K562 (cell line): ENCODE measurements at regions not wholly inside any gene's neighbourhood (a gene's known extent, or its start where the extent isn't known, plus 50 kb on each side); places are given as distances from the start of the nearest gene placed in this dataset.

ENCODE experiments used
- ATAC-seq: fragments of 200-7000 bp; cut with Tn5 transposase; 3 replicates; pipeline ENCODE4 v1.9.1; 2020; ENCODE audit warnings: moderate library complexity
- BruUV-seq: library from RNA; stranded (reverse); fragments of 400-500 nt; replicated peaks from 2 replicates; lab custom pipeline; 2021; lab: Mats Ljungman, UMichigan
- CTCF ChIA-PET: fragments of 300-600 bp; formaldehyde crosslinking; extraction: SDS; loops from one replicate; lab custom pipeline; 2021; ENCODE audit warnings: low intra/inter-chr PET ratio; lab: Yijun Ruan, JAX
- POLR2A ChIA-PET: fragments of 300-600, 350-650 bp; sonication (Branson Sonifier 250); formaldehyde crosslinking; extraction: SDS; loops from one replicate; lab custom pipeline; 2021; ENCODE audit warnings: antibody characterized with exemption, inconsistent platforms; lab: Yijun Ruan, JAX
- DNase-seq, 4 experiments: peaks; one replicate each; pipeline versions ENCODE4 v3.0.0 to v3.0.0-alpha.2; 2011 to 2018; ENCODE audit warnings: low spot score in 3 of 4, mixed read lengths in 3 of 4; ENCODE audit errors: extremely low read depth in 1 of 4
- FAIRE-seq: peaks from 2 replicates; lab custom pipeline; 2011; peaks lifted over from hg19 to GRCh38; lab: Jason Lieb, UNC
- H2AFZ ChIP-seq: 2 replicates; pipeline ENCODE4 v1.6.0; 2011; ENCODE audit warnings: low read depth, low read length, control low read depth, inconsistent platforms
- H3K27ac ChIP-seq: fragments of 200-600 bp; 3 replicates; pipeline ENCODE4 v1.8.0; 2011; ENCODE audit warnings: low read depth, mild to moderate bottlenecking, control low read depth, inconsistent platforms, low read length, moderate library complexity, mixed read lengths; ENCODE audit errors: extremely low read depth
- H3K27me3 ChIP-seq, 2 experiments: fragments of 300-600 bp in 1 of 2; 2 replicates in 1 of 2; 3 replicates in 1 of 2; pipeline versions ENCODE4 v1.6.0 to v1.8.0; 2011; ENCODE audit warnings: inconsistent platforms in 2 of 2, low read length in 2 of 2, mild to moderate bottlenecking in 1 of 2, mixed read lengths in 1 of 2, moderate library complexity in 1 of 2; ENCODE audit not compliant: control insufficient read depth in 2 of 2, insufficient read depth in 2 of 2
- H3K36me3 ChIP-seq: fragments of 300-600 bp; 3 replicates; pipeline ENCODE4 v1.8.0; 2011; ENCODE audit warnings: mild to moderate bottlenecking, low read length, inconsistent platforms; ENCODE audit not compliant: control insufficient read depth, insufficient read depth
- H3K4me1 ChIP-seq, 2 experiments: fragments of 200-600 bp in 1 of 2; replicated peaks in 1 of 2; 2 replicates in 1 of 2; 3 replicates in 1 of 2; pipeline versions ENCODE4 v1.5.1 to v1.8.0; 2011; ENCODE audit warnings: inconsistent platforms in 2 of 2, low read length in 2 of 2, mild to moderate bottlenecking in 1 of 2, mixed read lengths in 1 of 2, moderate library complexity in 1 of 2; ENCODE audit not compliant: control insufficient read depth in 2 of 2, insufficient read depth in 2 of 2
- H3K4me2 ChIP-seq: 2 replicates; pipeline ENCODE4 v1.6.1; 2011; ENCODE audit warnings: low read length, control low read depth, inconsistent platforms, mixed read lengths; ENCODE audit not compliant: insufficient read depth
- H3K4me3 ChIP-seq: fragments of 200-600 bp; sonication (generic), shearing (Covaris generic); 2 replicates; pipeline ENCODE4 v1.5.1; 2016; ENCODE audit warnings: control low read depth, inconsistent platforms
- H3K79me2 ChIP-seq: fragments of 200-600 bp; 3 replicates; pipeline ENCODE4 v1.8.0; 2011; ENCODE audit warnings: low read length, inconsistent platforms; ENCODE audit not compliant: control insufficient read depth, insufficient read depth
- H3K9ac ChIP-seq, 2 experiments: 2 replicates each; pipeline versions ENCODE4 v1.6.0 to v1.6.1; 2011; ENCODE audit warnings: low read depth in 2 of 2, low read length in 2 of 2, control low read depth in 1 of 2, inconsistent platforms in 1 of 2, mild to moderate bottlenecking in 1 of 2, mixed read lengths in 1 of 2; ENCODE audit not compliant: insufficient read depth in 1 of 2
- H3K9me1 ChIP-seq: one replicate; pipeline ENCODE4 v1.6.0; 2011; ENCODE audit warnings: inconsistent platforms, mild to moderate bottlenecking, low read length, moderate library complexity; ENCODE audit not compliant: control insufficient read depth, insufficient read depth
- H3K9me3 ChIP-seq: replicated peaks from 2 replicates; pipeline ENCODE4 v1.5.1; 2011; ENCODE audit warnings: low read depth, low read length, inconsistent platforms; ENCODE audit not compliant: control insufficient read depth, insufficient read depth
- H4K20me1 ChIP-seq: replicated peaks from 2 replicates; pipeline ENCODE4 v1.6.1; 2011; ENCODE audit warnings: low read length, inconsistent platforms, mixed read lengths; ENCODE audit not compliant: control insufficient read depth, insufficient read depth
- ATF3 ChIP-seq, 2 experiments: fragments of 450-650 bp in 1 of 2; sonication (generic) in 1 of 2; formaldehyde crosslinking in 1 of 2; IDR thresholded peaks in 1 of 2; conservative IDR thresholded peaks in 1 of 2; 2 replicates each; pipeline versions ENCODE4 v1.6.1 to v1.8.1; 2016 to 2023; ENCODE audit warnings: mild to moderate bottlenecking in 2 of 2, moderate library complexity in 2 of 2, inconsistent platforms in 1 of 2, missing genetic modification reagents in 1 of 2
- BRD9 ChIP-seq: fragments of 450-650 bp; IDR thresholded peaks from 2 replicates; pipeline ENCODE4 v1.6.1; 2018; ENCODE audit warnings: low read depth; ENCODE audit not compliant: partially characterized antibody
- CXXC5 ChIP-seq: fragments of 250-450 bp; sonication (Bioruptor Pico); IDR thresholded peaks from 2 replicates; pipeline ENCODE4 v1.8.0; 2022; ENCODE audit warnings: inconsistent platforms, mild to moderate bottlenecking, moderate library complexity
- E2F3 ChIP-seq: fragments of 250-450 bp; sonication (Bioruptor Pico); IDR thresholded peaks from 2 replicates; pipeline ENCODE4 v1.4.0; 2020; ENCODE audit warnings: mild to moderate bottlenecking
- FOSL1 ChIP-seq: fragments of 200-800 bp; sonication (Bioruptor generic); conservative IDR thresholded peaks from 2 replicates; pipeline ENCODE4 v1.6.1; 2016; ENCODE audit warnings: missing genetic modification characterization, missing compliant biosample characterization
- FOXA1 ChIP-seq: fragments of 450-650 bp; IDR thresholded peaks from 2 replicates; pipeline ENCODE4 v1.6.1; 2016; ENCODE audit warnings: mild to moderate bottlenecking, borderline replicate concordance
- NR4A1 ChIP-seq, 2 experiments: fragments of 250-450 bp in 1 of 2; fragments of 450-650 bp in 1 of 2; sonication (Bioruptor Pico) in 1 of 2; IDR thresholded peaks; 2 replicates each; pipeline versions ENCODE4 v1.4.0 to v1.6.1; 2016 to 2020; ENCODE audit warnings: mild to moderate bottlenecking in 2 of 2, missing compliant biosample characterization in 1 of 2, missing genetic modification characterization in 1 of 2, moderate library complexity in 1 of 2
- RCOR1 ChIP-seq, 2 experiments: IDR thresholded peaks; 2 replicates each; pipeline ENCODE4 v1.6.1; 2012; ENCODE audit warnings: low read depth in 2 of 2, low read length in 2 of 2, borderline replicate concordance in 1 of 2, improper control_type of control experiment in 1 of 2
- THRA ChIP-seq: fragments of 450-650 bp; IDR thresholded peaks from 2 replicates; pipeline ENCODE4 v1.6.1; 2017; ENCODE audit warnings: mild to moderate bottlenecking, moderate library complexity
- U2AF2 ChIP-seq: fragments of 200-400 bp; formaldehyde crosslinking; optimal IDR thresholded peaks from 2 replicates; pipeline ENCODE3; 2017; ENCODE audit warnings: low read depth, mild to moderate bottlenecking, low read length
- ZFP36 ChIP-seq: fragments of 150-350 bp; IDR thresholded peaks from 2 replicates; pipeline ENCODE4 v1.6.1; 2018; ENCODE audit warnings: low read length, low read depth; ENCODE audit not compliant: partially characterized antibody
- ZNF23 ChIP-seq: fragments of 250-450 bp; sonication (Bioruptor Pico); IDR thresholded peaks from 2 replicates; pipeline ENCODE4 v1.4.0; 2020; ENCODE audit warnings: mild to moderate bottlenecking
- ZNF444 ChIP-seq: fragments of 250-450 bp; sonication (Bioruptor Pico); IDR thresholded peaks from 2 replicates; pipeline ENCODE4 v1.4.0; 2020; ENCODE audit warnings: mild to moderate bottlenecking, moderate library complexity
- WGBS: fragments of 100-300 bp; shearing (Covaris generic); methylation state at CpG from one replicate; pipeline ENCODE4 v1.1.6; 2016; ENCODE audit warnings: low coverage, mixed read lengths; ENCODE audit not compliant: insufficient coverage; ENCODE audit errors: missing lambda C conversion rate; 5-methylcytosine and 5-hydroxymethylcytosine counted together
- in situ Hi-C: fragments of 300-500 bp; cut with MboI; formaldehyde crosslinking; loops from 4 replicates; pipeline ENCODE4 v1.15.0; 2018; ENCODE audit warnings: inconsistent platforms, mixed read lengths
- intact Hi-C: fragments of 100-400 bp; cut with micrococcal nuclease; formaldehyde crosslinking; loops from 2 replicates; pipeline ENCODE4 v1.14.2; 2022

- H3K27ac ChIP-seq = no peak overlapping the region
- in situ Hi-C loops = no loop called here
- no peaks in the 10 kb centered on the region; a peak in 2 of 5 replicates for H3K4me1 ChIP-seq
- H4K20me1 ChIP-seq = no peaks in the 10 kb centered on the region
- H3K79me2 ChIP-seq = no peaks in the 10 kb centered on the region
- no peak for DNase-seq
- no TSS peak for BruUV-seq
- H3K36me3 ChIP-seq = no peaks in the 10 kb centered on the region
- TF ChIP-seq ZNF23 = no peak
- TF ChIP-seq FOSL1 (tag) = peak; percentile 79
- TF ChIP-seq FOXA1 = no peak
- TF ChIP-seq E2F3 (CRISPR knock-in tag) = no peak
- TF ChIP-seq RCOR1 (IDR thresholded peaks at IDR 0.05; ENCODE audit: borderline replicate concordance in 1 of 2, low read depth in 2 of 2, low read length in 2 of 2) = no peak
- TF ChIP-seq NR4A1 (CRISPR knock-in tag; IDR thresholded peaks at IDR 0.05) = no peak
- no peak for TF ChIP-seq NR4A1 (tag; IDR thresholded peaks at IDR 0.05)
- TF ChIP-seq U2AF2 = no peak
- TF ChIP-seq CXXC5 (CRISPR knock-in tag) = no peak
- TF ChIP-seq THRA = no peak
- TF ChIP-seq ZFP36 = peak; percentile 8
- TF ChIP-seq ZNF444 (CRISPR knock-in tag) = no peak
- no peak for TF ChIP-seq BRD9
- peak; percentile 43 for TF ChIP-seq ATF3 (IDR thresholded peaks at IDR 0.05)
- no peak for TF ChIP-seq ATF3 (CRISPR knock-in tag; conservative IDR thresholded peaks at IDR 0.05)
- TF ChIP-seq, all 486 proteins: peak for 3
- POLR2A ChIA-PET = interaction anchor here (1.1 to 1.3 kb wide), 3 partner anchors 9 to 18 kb away, joined by 3 read pairs; no protein-coding TSS in a partner anchor
- no peak overlapping the region for H3K4me3 ChIP-seq
- no peak overlapping the region for H3K4me2 ChIP-seq
- no peak overlapping the region for H2AFZ ChIP-seq
- no peaks in the 10 kb centered on the region for H3K9me1 ChIP-seq
- peaks cover 7 to 13% of the 10 kb centered on the region in 2 experiments; a peak in 4 of 5 replicates for H3K27me3 ChIP-seq
- intact Hi-C loops = no loop called here
- H3K9me3 ChIP-seq = no peaks in the 10 kb centered on the region
- 2% methylated on average over 5 of the region's 5 CpGs for WGBS
- FAIRE-seq (no peak), ATAC-seq (0 out of 3 replicates have a peak, but pooled peaks have one; percentile 24)
- CTCF ChIA-PET = no interaction called here
- no peak overlapping the region for H3K9ac ChIP-seq
These were observed 178.8 kb downstream of the REEP3 start for GRCh38 chr10:63699785-63700613.
